MM.1S (cell line): ENCODE measurements at regions not wholly inside any gene's neighbourhood (a gene's known extent, or its start where the extent isn't known, plus 50 kb on each side); places are given as distances from the start of the nearest gene placed in this dataset.

Experiments used
- DNase-seq: peaks from one replicate; pipeline ENCODE4 v3.0.0-alpha.2; 2015
- H2AFZ ChIP-seq: fragments of 300-600 bp; sonication (generic); 2 replicates; pipeline ENCODE4 v1.6.0; 2016; ENCODE audit warnings: antibody characterized with exemption, low read length
- H3F3A ChIP-seq: fragments of 300-600 bp; sonication (generic); 2 replicates; pipeline ENCODE4 v1.6.1; 2016; ENCODE audit warnings: mild to moderate bottlenecking, antibody characterized with exemption, low read length, moderate library complexity, mixed read lengths; ENCODE audit not compliant: insufficient read depth
- H3K27ac ChIP-seq: fragments of 300-600 bp; sonication (generic); 2 replicates; pipeline ENCODE4 v1.5.1; 2016; ENCODE audit warnings: mild to moderate bottlenecking, low read length
- H3K27me3 ChIP-seq: fragments of 300-600 bp; sonication (generic); replicated peaks from 2 replicates; pipeline ENCODE4 v1.6.0; 2016; ENCODE audit warnings: low read length; ENCODE audit not compliant: insufficient read depth
- H3K36me3 ChIP-seq: fragments of 300-600 bp; sonication (generic); replicated peaks from 2 replicates; pipeline ENCODE4 v1.6.1; 2016; ENCODE audit warnings: mild to moderate bottlenecking, low read length, mixed read lengths; ENCODE audit not compliant: insufficient read depth
- H3K4me1 ChIP-seq: fragments of 300-600 bp; sonication (generic); 2 replicates; pipeline ENCODE4 v1.6.1; 2016; ENCODE audit warnings: low read length, mixed read lengths
- H3K4me2 ChIP-seq: fragments of 300-600 bp; sonication (generic); 2 replicates; pipeline ENCODE4 v1.6.0; 2016; ENCODE audit warnings: low read depth, low read length
- H3K4me3 ChIP-seq: fragments of 300-600 bp; sonication (generic); 2 replicates; pipeline ENCODE4 v1.5.1; 2016; ENCODE audit warnings: low read length, mixed read lengths
- H3K79me2 ChIP-seq: fragments of 300-600 bp; sonication (generic); 2 replicates; pipeline ENCODE4 v1.6.1; 2016; ENCODE audit warnings: mixed run types, low read length, mixed read lengths
- H3K9ac ChIP-seq: fragments of 300-600 bp; sonication (generic); 2 replicates; pipeline ENCODE4 v1.6.1; 2016; ENCODE audit warnings: low read length, mixed read lengths
- H3K9me2 ChIP-seq: fragments of 300-600 bp; sonication (generic); replicated peaks from 2 replicates; pipeline ENCODE4 v1.6.1; 2016; ENCODE audit warnings: mild to moderate bottlenecking, low read length, mixed read lengths; ENCODE audit not compliant: insufficient read depth
- H3K9me3 ChIP-seq: fragments of 300-600 bp; sonication (generic); replicated peaks from 2 replicates; pipeline ENCODE4 v1.6.1; 2016; ENCODE audit warnings: mild to moderate bottlenecking, low read length, mixed read lengths; ENCODE audit not compliant: insufficient read depth
- H4K20me1 ChIP-seq: fragments of 300-600 bp; sonication (generic); 2 replicates; pipeline ENCODE4 v1.6.1; 2016; ENCODE audit warnings: mild to moderate bottlenecking, low read length, moderate library complexity, mixed read lengths; ENCODE audit not compliant: insufficient read depth
- CTCF ChIP-seq: fragments of 300-600 bp; sonication (generic); IDR thresholded peaks from 2 replicates; pipeline ENCODE4 v1.5.1; 2016; ENCODE audit warnings: antibody characterized with exemption, low read length, mixed read lengths
- EZH2 ChIP-seq: fragments of 300-600 bp; sonication (generic); optimal IDR thresholded peaks from 2 replicates; pipeline ENCODE3; 2017; ENCODE audit warnings: low read depth, mild to moderate bottlenecking, antibody characterized with exemption, low read length, mixed read lengths
- EZH2phosphoT487 ChIP-seq: fragments of 300-600 bp; sonication (generic); IDR thresholded peaks from 2 replicates; pipeline ENCODE4 v1.6.1; 2018; ENCODE audit warnings: antibody characterized with exemption, low read length

GRCh38 chr6:49151461-49151860, 311.6 kb downstream of the MMUT start:
- Histone ChIP-seq H3F3A (no peaks in the 10 kb centered on the region), H3K79me2 (no peaks in the 10 kb centered on the region), H3K27ac (no peak overlapping the region), H3K4me1 (no peaks in the 10 kb centered on the region), H3K9me3 (no peaks in the 10 kb centered on the region), H3K27me3 (no peaks in the 10 kb centered on the region), H3K4me2 (peak overlapping the region; percentile 5; the same call in 1 of the 2 replicates), H3K9ac (no peak overlapping the region), H3K36me3 (no peaks in the 10 kb centered on the region), H3K9me2 (no peaks in the 10 kb centered on the region), H3K4me3 (no peak overlapping the region), H2AFZ (no peak overlapping the region), H4K20me1 (no peaks in the 10 kb centered on the region)
- TF ChIP-seq CTCF (no peak), EZH2 (no peak), EZH2phosphoT487 (no peak)
- no peak for DNase-seq

- Histone ChIP-seq H3K79me2 (no peaks in the 10 kb centered on the region), H3K4me2 (no peak overlapping the region), H3K4me3 (no peak overlapping the region), H4K20me1 (no peaks in the 10 kb centered on the region), H3K27ac (no peak overlapping the region), H3K27me3 (no peaks in the 10 kb centered on the region), H3K36me3 (no peaks in the 10 kb centered on the region), H3K4me1 (no peaks in the 10 kb centered on the region), H3F3A (no peaks in the 10 kb centered on the region), H3K9me3 (no peaks in the 10 kb centered on the region), H3K9me2 (no peaks in the 10 kb centered on the region), H3K9ac (no peak overlapping the region), H2AFZ (no peak overlapping the region)
- TF ChIP-seq CTCF (no peak), EZH2phosphoT487 (no peak), EZH2 (no peak)
- no peak for DNase-seq
Observed at GRCh38 chr6:49151033-49151432, 312.0 kb downstream of the MMUT start.

DNA sequence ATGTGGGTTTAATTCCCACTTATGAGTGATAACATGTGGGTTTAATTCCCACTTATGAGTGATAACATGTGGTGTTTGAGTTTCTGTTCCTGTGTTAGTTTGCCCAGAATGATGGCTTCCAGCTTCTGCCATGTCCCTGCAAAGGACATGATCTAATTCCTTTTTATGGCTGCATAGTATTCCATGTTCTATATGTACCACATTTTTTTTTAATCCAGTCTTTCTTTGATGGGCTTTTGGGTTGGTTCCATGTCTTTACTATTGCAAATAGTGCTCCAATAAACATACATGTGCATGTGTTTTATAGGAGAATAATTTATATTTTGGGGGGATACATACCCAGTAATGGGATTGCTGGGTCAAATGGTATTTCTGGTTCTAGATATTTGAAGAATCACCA, 317.8 kb downstream of the MMUT start:
- no peak overlapping the region for H3K27ac ChIP-seq
- no peaks in the 10 kb centered on the region for H3K79me2 ChIP-seq
- H3K4me1 ChIP-seq, result no peaks in the 10 kb centered on the region
- no peak for DNase-seq
- no peaks in the 10 kb centered on the region for H3K36me3 ChIP-seq
- H3K9me2 ChIP-seq, result no peaks in the 10 kb centered on the region
- no peak overlapping the region for H3K9ac ChIP-seq
- TF ChIP-seq EZH2phosphoT487 (no peak), CTCF (no peak), EZH2 (no peak)
- H3K27me3 ChIP-seq, result no peaks in the 10 kb centered on the region
- H3K4me3 ChIP-seq, result no peak overlapping the region
- H3F3A ChIP-seq, result no peaks in the 10 kb centered on the region
- no peak overlapping the region for H2AFZ ChIP-seq
- no peaks in the 10 kb centered on the region for H4K20me1 ChIP-seq
- no peak overlapping the region for H3K4me2 ChIP-seq
- H3K9me3 ChIP-seq, result no peaks in the 10 kb centered on the region
